ENCODE measurements at regions not wholly inside any gene's neighbourhood (a gene's known extent, or its start where the extent isn't known, plus 50 kb on each side); places are given as distances from the start of the nearest gene placed in this dataset.

GRCh38 chr4:11537846-11538245, 109.2 kb upstream of the HS3ST1 start:
- TF ChIP-seq FOXP2 (optimal IDR thresholded peaks at IDR 0.05; ENCODE audit: borderline replicate concordance, extremely low read depth, extremely low read length, insufficient read depth) (no peak), POLR2AphosphoS5 (IDR thresholded peaks at IDR 0.05; ENCODE audit: low read depth, low read length) (no peak), TAF1 (IDR thresholded peaks at IDR 0.05; ENCODE audit: borderline replicate concordance, insufficient read depth, low read length) (no peak), SIN3A (IDR thresholded peaks at IDR 0.05; ENCODE audit: borderline replicate concordance, insufficient read depth, low read length) (no peak)
- TF ChIP-seq, protein P1, sequence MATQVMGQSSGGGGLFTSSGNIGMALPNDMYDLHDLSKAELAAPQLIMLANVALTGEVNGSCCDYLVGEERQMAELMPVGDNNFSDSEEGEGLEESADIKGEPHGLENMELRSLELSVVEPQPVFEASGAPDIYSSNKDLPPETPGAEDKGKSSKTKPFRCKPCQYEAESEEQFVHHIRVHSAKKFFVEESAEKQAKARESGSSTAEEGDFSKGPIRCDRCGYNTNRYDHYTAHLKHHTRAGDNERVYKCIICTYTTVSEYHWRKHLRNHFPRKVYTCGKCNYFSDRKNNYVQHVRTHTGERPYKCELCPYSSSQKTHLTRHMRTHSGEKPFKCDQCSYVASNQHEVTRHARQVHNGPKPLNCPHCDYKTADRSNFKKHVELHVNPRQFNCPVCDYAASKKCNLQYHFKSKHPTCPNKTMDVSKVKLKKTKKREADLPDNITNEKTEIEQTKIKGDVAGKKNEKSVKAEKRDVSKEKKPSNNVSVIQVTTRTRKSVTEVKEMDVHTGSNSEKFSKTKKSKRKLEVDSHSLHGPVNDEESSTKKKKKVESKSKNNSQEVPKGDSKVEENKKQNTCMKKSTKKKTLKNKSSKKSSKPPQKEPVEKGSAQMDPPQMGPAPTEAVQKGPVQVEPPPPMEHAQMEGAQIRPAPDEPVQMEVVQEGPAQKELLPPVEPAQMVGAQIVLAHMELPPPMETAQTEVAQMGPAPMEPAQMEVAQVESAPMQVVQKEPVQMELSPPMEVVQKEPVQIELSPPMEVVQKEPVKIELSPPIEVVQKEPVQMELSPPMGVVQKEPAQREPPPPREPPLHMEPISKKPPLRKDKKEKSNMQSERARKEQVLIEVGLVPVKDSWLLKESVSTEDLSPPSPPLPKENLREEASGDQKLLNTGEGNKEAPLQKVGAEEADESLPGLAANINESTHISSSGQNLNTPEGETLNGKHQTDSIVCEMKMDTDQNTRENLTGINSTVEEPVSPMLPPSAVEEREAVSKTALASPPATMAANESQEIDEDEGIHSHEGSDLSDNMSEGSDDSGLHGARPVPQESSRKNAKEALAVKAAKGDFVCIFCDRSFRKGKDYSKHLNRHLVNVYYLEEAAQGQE (IDR thresholded peaks at IDR 0.05; ENCODE audit: insufficient read depth in 1 of 2, low read depth in 2 of 2, low read length in 2 of 2), result no peak

GRCh38 chr4:11535333-11535732, 106.6 kb upstream of the HS3ST1 start:
- TF ChIP-seq SIN3A (IDR thresholded peaks at IDR 0.05; ENCODE audit: borderline replicate concordance, insufficient read depth, low read length) (no peak), FOXP2 (optimal IDR thresholded peaks at IDR 0.05; ENCODE audit: borderline replicate concordance, extremely low read depth, extremely low read length, insufficient read depth) (no peak), TAF1 (IDR thresholded peaks at IDR 0.05; ENCODE audit: borderline replicate concordance, insufficient read depth, low read length) (no peak), POLR2AphosphoS5 (IDR thresholded peaks at IDR 0.05; ENCODE audit: low read depth, low read length) (no peak)
- TF ChIP-seq, protein P1 (IDR thresholded peaks at IDR 0.05; ENCODE audit: insufficient read depth in 1 of 2, low read depth in 2 of 2, low read length in 2 of 2), result no peak

- TF ChIP-seq SIN3A (IDR thresholded peaks at IDR 0.05; ENCODE audit: borderline replicate concordance, insufficient read depth, low read length), result no peak
- no peak for TF ChIP-seq FOXP2 (optimal IDR thresholded peaks at IDR 0.05; ENCODE audit: borderline replicate concordance, extremely low read depth, extremely low read length, insufficient read depth)
- TF ChIP-seq, protein P1 (IDR thresholded peaks at IDR 0.05; ENCODE audit: insufficient read depth in 1 of 2, low read depth in 2 of 2, low read length in 2 of 2), result no peak
- TF ChIP-seq TAF1 (IDR thresholded peaks at IDR 0.05; ENCODE audit: borderline replicate concordance, insufficient read depth, low read length), result no peak
- no peak for TF ChIP-seq POLR2AphosphoS5 (IDR thresholded peaks at IDR 0.05; ENCODE audit: low read depth, low read length)
These were observed 106.1 kb upstream of the HS3ST1 start for GRCh38 chr4:11534623-11535302.

- TF ChIP-seq TAF1 (IDR thresholded peaks at IDR 0.05; ENCODE audit: borderline replicate concordance, insufficient read depth, low read length) (no peak), POLR2AphosphoS5 (IDR thresholded peaks at IDR 0.05; ENCODE audit: low read depth, low read length) (no peak), SIN3A (IDR thresholded peaks at IDR 0.05; ENCODE audit: borderline replicate concordance, insufficient read depth, low read length) (no peak), FOXP2 (optimal IDR thresholded peaks at IDR 0.05; ENCODE audit: borderline replicate concordance, extremely low read depth, extremely low read length, insufficient read depth) (no peak)
- TF ChIP-seq, protein P1 (IDR thresholded peaks at IDR 0.05; ENCODE audit: insufficient read depth in 1 of 2, low read depth in 2 of 2, low read length in 2 of 2), result no peak
These were observed 103.4 kb upstream of the HS3ST1 start for GRCh38 chr4:11532138-11532537.
